Activated CD4-positive, alpha-beta T cell treated with anti-CD3 and anti-CD28 coated beads, Interleukin-2, Interleukin-6, amounts not matched to agents 100 ng/mL and 50 ng/mL, durations not matched to agents 16 hours and 8 hours (primary cell): ENCODE measurements at regions not wholly inside any gene's neighbourhood (a gene's known extent, or its start where the extent isn't known, plus 50 kb on each side); places are given as distances from the start of the nearest gene placed in this dataset.

Experiments used
- DNase-seq: peaks from one replicate; pipeline ENCODE4 v3.0.0-alpha.2; 2020

DNA sequence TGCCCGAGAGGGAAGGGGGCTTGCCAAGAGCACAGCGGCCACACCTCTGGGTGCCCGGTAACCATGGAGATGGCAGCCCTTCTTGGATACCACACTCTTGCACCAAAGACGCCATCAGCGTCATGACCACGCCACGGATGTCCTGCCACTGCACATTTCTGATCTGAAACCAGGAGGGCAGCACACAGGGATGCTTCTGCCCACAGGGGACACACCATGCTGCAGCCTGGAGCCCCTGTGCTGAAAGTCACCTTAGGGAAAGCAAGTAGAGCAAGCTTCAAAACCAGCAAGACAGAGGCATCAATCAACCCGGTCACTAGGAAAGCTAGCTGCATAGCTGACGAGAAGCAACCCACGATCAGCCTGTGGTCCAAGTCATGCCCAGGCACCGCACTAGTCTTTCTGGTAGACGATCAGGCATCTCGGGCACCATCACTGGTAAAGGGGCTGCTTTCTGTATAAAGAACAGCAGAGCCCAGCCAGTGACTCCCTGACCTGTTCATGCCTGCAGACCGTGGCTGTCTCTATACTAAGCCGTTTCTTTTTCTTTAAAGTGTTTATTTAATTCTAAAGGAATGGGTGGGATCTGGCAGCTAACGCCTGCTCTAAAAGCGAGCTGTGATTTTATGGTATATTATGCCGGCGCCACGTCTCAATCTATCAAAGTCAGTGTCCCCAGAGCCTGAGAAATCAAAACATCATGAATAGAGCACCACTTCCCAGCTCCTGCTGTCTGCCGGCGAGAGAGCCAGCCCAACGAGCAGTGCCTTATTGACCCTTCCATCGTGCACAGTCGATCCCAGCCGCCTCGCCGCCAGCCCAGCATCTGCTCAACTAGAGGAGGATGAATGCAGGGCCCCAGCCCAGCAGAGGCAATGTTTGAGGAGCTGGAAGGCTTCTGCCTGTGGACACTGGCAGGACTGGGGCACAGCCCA, 244.7 kb downstream of the RBFOX3 start:
- DNase-seq, result no peak

DNA sequence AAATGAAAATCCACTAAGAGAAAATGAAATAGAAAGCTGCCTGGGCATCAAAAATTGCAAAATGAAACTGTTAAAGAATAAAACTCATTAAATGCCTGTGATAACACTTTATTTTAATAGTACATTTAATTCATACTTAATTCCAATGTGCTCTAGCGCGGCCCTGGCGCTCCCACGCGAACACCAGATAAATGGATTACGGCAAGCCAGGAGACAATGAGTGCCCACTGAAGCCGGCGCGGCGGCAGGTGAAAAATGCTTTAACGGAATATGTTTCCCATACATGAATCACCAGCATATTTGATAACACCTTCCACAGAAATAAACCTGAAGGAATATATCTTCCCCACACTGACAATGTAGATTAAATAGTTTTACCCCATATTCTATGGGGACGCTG, 245.5 kb downstream of the RBFOX3 start:
- DNase-seq, result no peak

- DNase-seq, result no peak
Measured at GRCh38 chr17:79364315-79365094, 246.3 kb downstream of the RBFOX3 start.

GRCh38 chr17:79363552-79364275, 247.1 kb downstream of the RBFOX3 start:
- no peak for DNase-seq

DNA sequence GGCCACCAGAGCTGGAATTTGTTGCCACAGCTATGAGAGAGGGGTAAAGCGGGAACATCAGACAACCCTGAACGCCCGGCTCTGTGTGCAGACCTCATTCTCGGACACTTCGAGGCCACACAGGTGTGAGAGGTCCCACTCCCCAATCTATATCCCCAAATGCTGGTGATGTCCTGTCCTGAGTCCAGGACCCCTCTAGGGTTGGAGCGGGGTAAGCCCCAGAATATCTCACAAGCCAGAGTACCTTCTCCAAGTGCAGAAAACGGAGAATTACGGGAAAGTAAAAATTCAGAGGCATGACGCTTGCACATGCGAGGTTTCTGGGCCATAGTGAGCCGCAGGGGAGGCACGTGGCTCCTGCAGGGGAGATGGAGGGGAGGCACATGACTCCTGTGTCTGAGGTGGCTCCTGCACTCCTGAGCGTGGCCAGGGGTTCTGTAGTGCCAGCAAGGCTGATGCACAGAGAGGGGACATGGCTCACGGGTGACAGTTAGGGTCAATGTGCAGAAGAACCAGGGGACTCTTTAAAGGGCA, 248.0 kb downstream of the RBFOX3 start:
- DNase-seq, result no peak

- DNase-seq, result no peak
Measured at GRCh38 chr17:79361873-79362771, 248.7 kb downstream of the RBFOX3 start.

- DNase-seq, result no peak
Measured at GRCh38 chr17:79361221-79361734, 249.6 kb downstream of the RBFOX3 start.

GRCh38 chr17:79360196-79360595, 250.7 kb downstream of the RBFOX3 start:
- DNase-seq, result no peak

DNA sequence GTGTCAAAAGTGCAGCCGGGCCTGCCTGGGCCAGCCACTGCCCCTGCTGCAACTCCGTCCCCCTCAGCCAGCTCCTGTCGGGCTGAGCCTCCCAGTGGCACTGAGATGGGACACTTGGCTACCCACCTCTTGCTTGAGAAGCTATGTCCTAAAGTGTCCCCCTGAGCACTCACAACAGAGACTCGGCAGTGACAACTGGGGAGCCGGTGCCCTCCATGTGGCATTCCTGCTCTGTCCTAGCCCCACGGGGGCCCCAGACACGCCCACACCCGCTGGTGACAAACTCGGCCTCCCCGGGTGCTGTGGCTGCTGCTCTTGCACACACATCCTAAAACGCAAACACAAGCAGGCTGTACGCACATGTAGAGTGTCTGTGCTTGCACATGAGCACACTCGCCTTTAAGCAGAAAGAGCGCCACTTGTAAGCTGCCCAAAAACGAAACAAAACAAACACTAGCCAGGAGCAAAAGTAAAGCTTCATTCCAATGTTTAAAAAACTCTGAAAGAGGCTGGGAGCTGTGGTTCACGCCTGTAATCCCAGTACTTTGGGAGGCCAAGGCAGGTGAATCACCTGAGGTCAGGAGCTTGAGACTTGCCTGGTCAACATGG, 253.9 kb downstream of the RBFOX3 start:
- DNase-seq, result no peak

GRCh38 chr17:79355165-79355564, 255.7 kb downstream of the RBFOX3 start:
- no peak for DNase-seq

DNA sequence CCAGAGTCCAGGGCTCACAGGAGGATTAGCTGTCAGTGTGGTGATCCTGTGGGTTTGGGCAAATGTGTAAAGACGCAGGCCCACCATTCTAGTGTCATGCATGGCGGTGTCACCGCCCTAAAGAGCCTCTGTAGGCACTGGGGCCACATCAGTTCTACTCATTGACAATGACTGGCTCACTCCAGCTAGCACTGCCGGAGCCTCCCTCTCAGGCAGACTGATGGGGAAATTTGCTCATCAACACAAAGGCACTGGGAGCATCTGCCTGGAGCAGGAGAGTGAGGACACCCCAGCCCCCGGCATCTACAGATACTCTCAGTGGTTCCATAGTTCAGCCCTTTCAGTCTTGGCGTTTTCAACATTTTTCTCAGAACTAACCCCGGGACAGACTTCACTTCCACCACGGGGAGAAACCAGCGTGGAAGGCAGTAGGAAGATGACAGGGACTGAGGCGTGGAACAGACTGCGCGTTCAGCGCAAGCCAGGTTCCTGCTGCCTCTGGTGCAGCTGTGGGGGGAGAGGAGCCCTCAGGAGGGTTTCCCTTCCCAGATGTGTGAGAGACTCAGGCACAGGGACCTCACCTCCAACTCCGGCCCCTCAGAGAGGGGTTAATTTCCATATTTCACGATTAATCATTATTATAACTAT, 256.6 kb downstream of the RBFOX3 start:
- DNase-seq, result no peak

GRCh38 chr17:79353548-79353947, 257.3 kb downstream of the RBFOX3 start:
- DNase-seq, result no peak

- no peak for DNase-seq
Measured at GRCh38 chr17:79353016-79353415, 257.8 kb downstream of the RBFOX3 start.

GRCh38 chr17:79350533-79350932, 260.3 kb downstream of the RBFOX3 start:
- DNase-seq, result no peak

- DNase-seq, result no peak
Measured at GRCh38 chr17:79349506-79350400, 261.1 kb downstream of the RBFOX3 start.

GRCh38 chr17:79342376-79342775, 267.8 kb downstream of the ENGASE start:
- DNase-seq, result no peak

- DNase-seq, result no peak
Measured at GRCh38 chr17:79341816-79342215, 267.2 kb downstream of the ENGASE start.

GRCh38 chr17:79341222-79341780, 266.7 kb downstream of the ENGASE start:
- no peak for DNase-seq
